ENCODE measurements at regions not wholly inside any gene's neighbourhood (a gene's known extent, or its start where the extent isn't known, plus 50 kb on each side); places are given as distances from the start of the nearest gene placed in this dataset.

DNA sequence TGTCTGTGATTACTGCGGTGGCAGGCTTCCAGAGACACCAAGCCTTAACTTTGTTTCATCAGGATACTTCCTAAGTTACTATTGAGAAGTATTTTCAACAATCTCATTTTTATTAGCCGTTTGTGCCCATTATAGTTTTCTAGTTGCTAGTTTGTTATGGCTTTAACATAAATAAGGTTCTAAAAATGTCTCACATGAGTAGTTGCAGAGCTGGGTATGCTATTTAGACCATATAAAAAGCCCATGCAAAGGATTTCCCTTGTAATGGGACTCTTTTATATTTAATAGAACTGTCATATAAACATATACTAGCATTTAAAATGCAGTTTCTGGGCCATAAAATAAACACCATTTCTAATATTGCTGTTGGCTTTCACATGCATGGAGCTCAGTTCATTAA lies 205.3 kb upstream of the TCF21 start:
- TF ChIP-seq, protein P1, sequence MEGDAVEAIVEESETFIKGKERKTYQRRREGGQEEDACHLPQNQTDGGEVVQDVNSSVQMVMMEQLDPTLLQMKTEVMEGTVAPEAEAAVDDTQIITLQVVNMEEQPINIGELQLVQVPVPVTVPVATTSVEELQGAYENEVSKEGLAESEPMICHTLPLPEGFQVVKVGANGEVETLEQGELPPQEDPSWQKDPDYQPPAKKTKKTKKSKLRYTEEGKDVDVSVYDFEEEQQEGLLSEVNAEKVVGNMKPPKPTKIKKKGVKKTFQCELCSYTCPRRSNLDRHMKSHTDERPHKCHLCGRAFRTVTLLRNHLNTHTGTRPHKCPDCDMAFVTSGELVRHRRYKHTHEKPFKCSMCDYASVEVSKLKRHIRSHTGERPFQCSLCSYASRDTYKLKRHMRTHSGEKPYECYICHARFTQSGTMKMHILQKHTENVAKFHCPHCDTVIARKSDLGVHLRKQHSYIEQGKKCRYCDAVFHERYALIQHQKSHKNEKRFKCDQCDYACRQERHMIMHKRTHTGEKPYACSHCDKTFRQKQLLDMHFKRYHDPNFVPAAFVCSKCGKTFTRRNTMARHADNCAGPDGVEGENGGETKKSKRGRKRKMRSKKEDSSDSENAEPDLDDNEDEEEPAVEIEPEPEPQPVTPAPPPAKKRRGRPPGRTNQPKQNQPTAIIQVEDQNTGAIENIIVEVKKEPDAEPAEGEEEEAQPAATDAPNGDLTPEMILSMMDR (IDR thresholded peaks at IDR 0.05) = no peak
- no peak for TF ChIP-seq EZH2phosphoT487 (IDR thresholded peaks at IDR 0.05)

All from neural progenitor cell (in vitro differentiated cells).